ENCODE measurements at regions not wholly inside any gene's neighbourhood (a gene's known extent, or its start where the extent isn't known, plus 50 kb on each side); places are given as distances from the start of the nearest gene placed in this dataset.

DNA sequence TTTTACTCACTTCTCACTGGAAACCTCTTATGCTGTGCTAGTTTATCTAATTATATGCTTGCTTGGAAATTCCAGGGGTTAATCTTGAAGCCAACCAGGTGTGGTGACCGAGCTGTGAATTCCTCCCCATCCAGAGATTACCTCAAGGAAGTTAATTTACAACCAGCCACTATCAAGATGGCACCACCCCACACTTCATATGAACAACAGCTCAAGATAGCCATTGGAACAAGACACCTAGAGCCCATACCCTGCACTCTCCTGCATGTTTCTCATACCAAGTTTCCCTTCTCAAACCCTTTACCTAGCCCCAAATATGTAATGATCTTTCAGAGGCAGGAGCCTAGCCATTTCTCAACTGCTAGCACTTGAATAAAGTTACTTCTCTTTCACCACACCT, 2156.9 kb upstream of the C9orf72 start:
- no peaks in the 10 kb centered on the region for H3K9me1 ChIP-seq (replicated peaks; ENCODE audit: control insufficient read depth, extremely low read depth, insufficient read depth, low read length)
- H3K9me3 ChIP-seq (replicated peaks; ENCODE audit: control insufficient read depth, insufficient read depth, low read length): peaks cover 6% of the 10 kb centered on the region
- H3K36me3 ChIP-seq (ENCODE audit: control insufficient read depth in 2 of 2, extremely low read depth in 1 of 2, insufficient read depth in 2 of 2, low read length in 2 of 2): no peaks in the 10 kb centered on the region
- BruUV-seq (replicated peaks): no TSS peak
- TF ChIP-seq, protein P1, sequence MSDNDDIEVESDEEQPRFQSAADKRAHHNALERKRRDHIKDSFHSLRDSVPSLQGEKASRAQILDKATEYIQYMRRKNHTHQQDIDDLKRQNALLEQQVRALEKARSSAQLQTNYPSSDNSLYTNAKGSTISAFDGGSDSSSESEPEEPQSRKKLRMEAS (IDR thresholded peaks at IDR 0.05; ENCODE audit: insufficient read depth, insufficient read length): no peak
- TF ChIP-seq POLR2AphosphoS5 (IDR thresholded peaks at IDR 0.05; ENCODE audit: insufficient read depth, low read depth, low read length) (no peak), FOS (IDR thresholded peaks at IDR 0.05; ENCODE audit: borderline replicate concordance, insufficient read depth, low read length) (no peak), GATA2 (IDR thresholded peaks at IDR 0.05; ENCODE audit: insufficient read depth, insufficient read length, low read depth, low read length) (no peak), MYC (IDR thresholded peaks at IDR 0.05; ENCODE audit: low read depth, low read length) (no peak), POLR2A (IDR thresholded peaks at IDR 0.05; ENCODE audit: low read depth, low read length) (no peak), JUN (IDR thresholded peaks at IDR 0.05; ENCODE audit: borderline replicate concordance, insufficient read depth, insufficient read length, low read depth) (no peak), EZH2 (IDR thresholded peaks at IDR 0.05; ENCODE audit: borderline replicate concordance, low read depth, low read length, severe bottlenecking) (no peak)
- TF ChIP-seq, protein P2, sequence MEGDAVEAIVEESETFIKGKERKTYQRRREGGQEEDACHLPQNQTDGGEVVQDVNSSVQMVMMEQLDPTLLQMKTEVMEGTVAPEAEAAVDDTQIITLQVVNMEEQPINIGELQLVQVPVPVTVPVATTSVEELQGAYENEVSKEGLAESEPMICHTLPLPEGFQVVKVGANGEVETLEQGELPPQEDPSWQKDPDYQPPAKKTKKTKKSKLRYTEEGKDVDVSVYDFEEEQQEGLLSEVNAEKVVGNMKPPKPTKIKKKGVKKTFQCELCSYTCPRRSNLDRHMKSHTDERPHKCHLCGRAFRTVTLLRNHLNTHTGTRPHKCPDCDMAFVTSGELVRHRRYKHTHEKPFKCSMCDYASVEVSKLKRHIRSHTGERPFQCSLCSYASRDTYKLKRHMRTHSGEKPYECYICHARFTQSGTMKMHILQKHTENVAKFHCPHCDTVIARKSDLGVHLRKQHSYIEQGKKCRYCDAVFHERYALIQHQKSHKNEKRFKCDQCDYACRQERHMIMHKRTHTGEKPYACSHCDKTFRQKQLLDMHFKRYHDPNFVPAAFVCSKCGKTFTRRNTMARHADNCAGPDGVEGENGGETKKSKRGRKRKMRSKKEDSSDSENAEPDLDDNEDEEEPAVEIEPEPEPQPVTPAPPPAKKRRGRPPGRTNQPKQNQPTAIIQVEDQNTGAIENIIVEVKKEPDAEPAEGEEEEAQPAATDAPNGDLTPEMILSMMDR (IDR thresholded peaks at IDR 0.05; ENCODE audit: extremely low read depth in 1 of 2, insufficient read depth in 1 of 2, low read depth in 1 of 2, low read length in 2 of 2): no peak
- intact Hi-C loops (cut with micrococcal nuclease): no loop called here
- no peak overlapping the region for H3K27ac ChIP-seq (ENCODE audit: insufficient read depth, low read depth, low read length)
- ChIA-PET POLR2A (no interaction called here), CTCF (no interaction called here)
- no peak overlapping the region for H3K4me2 ChIP-seq (ENCODE audit: insufficient read depth, low read length)
- no peak overlapping the region for H2AFZ ChIP-seq (ENCODE audit: low read depth, low read length)
- no peaks in the 10 kb centered on the region for H3K79me2 ChIP-seq (ENCODE audit: control insufficient read depth, insufficient read depth, low read length)
- H3K4me3 ChIP-seq (replicated peaks in 1 of 3; ENCODE audit: insufficient read depth in 1 of 3, low read depth in 1 of 3, low read length in 3 of 3): no peak overlapping the region
- H4K20me1 ChIP-seq (replicated peaks; ENCODE audit: control insufficient read depth, extremely low read depth, insufficient read depth, low read length): no peaks in the 10 kb centered on the region
- H3K9ac ChIP-seq (replicated peaks; ENCODE audit: extremely low read depth, insufficient read depth, low read length): no peak overlapping the region
- no peaks in the 10 kb centered on the region for H3K4me1 ChIP-seq (ENCODE audit: control insufficient read depth, extremely low read depth, insufficient read depth, low read length)
- no peaks in the 10 kb centered on the region for H3K27me3 ChIP-seq (ENCODE audit: control insufficient read depth in 2 of 2, insufficient read depth in 2 of 2, low read length in 2 of 2)
- DNase-seq (ENCODE audit: low read depth, low spot score) (no peak), FAIRE-seq (no peak)
- dilution Hi-C loops (cut with MboI; ENCODE audit: extremely low pct_ligation_motif_present, low sequenced_read_pairs): no loop called here
